ENCODE measurements at regions not wholly inside any gene's neighbourhood (a gene's known extent, or its start where the extent isn't known, plus 50 kb on each side); places are given as distances from the start of the nearest gene placed in this dataset.

DNA sequence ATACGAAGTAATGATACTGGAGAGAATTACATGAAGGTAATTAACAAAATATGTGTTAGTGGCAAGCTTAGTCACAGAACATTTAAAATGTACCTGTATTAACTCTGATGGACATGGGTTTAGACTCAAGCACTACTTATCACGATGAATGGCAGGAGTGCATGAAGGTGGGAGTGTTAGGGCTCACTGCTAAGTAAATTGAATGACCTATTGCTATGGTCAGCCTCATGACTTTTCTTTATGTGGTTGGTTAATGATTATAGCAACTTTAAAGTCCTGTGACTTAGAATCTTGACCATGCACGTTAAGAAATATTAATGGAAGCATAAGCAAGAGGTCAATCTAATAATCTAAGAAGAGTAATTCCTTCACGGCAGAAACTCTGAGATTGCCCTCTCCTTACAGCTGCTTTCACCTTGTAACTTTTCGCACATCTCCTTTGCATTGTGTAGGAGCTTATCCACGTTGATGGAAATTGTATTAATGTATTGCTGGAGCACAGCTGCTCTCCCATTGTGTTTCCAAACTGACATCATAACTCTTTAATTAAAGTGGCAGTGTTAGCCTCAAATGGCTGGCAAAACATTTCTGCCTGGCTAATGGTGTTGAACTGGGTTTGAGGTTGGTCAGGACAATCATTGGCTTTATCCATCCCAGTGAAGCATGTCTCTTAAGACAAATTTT is 114.5 kb downstream of the RXFP2 start:
- no peak for DNase-seq (ENCODE audit: extremely low read depth, low read depth)
- TF ChIP-seq, protein P1, sequence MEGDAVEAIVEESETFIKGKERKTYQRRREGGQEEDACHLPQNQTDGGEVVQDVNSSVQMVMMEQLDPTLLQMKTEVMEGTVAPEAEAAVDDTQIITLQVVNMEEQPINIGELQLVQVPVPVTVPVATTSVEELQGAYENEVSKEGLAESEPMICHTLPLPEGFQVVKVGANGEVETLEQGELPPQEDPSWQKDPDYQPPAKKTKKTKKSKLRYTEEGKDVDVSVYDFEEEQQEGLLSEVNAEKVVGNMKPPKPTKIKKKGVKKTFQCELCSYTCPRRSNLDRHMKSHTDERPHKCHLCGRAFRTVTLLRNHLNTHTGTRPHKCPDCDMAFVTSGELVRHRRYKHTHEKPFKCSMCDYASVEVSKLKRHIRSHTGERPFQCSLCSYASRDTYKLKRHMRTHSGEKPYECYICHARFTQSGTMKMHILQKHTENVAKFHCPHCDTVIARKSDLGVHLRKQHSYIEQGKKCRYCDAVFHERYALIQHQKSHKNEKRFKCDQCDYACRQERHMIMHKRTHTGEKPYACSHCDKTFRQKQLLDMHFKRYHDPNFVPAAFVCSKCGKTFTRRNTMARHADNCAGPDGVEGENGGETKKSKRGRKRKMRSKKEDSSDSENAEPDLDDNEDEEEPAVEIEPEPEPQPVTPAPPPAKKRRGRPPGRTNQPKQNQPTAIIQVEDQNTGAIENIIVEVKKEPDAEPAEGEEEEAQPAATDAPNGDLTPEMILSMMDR (IDR thresholded peaks at IDR 0.05; ENCODE audit: low read depth, low read length): no peak

DNA sequence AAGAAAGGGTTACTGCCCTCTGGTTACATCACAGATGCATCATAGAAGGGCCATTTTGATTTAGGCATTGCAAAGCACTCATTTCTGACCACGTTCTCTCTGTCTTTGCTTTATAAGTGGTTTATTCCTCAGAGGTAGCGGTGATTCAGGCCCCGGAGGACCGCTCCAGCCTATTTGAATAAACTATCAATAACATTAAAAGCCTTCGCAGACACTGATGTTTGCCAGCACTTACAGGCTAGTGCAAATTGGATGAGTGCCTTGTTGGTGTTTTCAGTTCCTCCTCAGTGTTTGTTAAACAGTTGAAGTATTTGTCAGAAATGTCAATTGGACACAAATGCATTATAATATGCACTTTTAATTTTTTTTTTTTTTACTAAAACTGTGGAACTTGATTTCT is 120.2 kb downstream of the RXFP2 start:
- no peak for DNase-seq (ENCODE audit: extremely low read depth, low read depth)
- TF ChIP-seq, protein P1 (IDR thresholded peaks at IDR 0.05; ENCODE audit: low read depth, low read length): no peak

DNA sequence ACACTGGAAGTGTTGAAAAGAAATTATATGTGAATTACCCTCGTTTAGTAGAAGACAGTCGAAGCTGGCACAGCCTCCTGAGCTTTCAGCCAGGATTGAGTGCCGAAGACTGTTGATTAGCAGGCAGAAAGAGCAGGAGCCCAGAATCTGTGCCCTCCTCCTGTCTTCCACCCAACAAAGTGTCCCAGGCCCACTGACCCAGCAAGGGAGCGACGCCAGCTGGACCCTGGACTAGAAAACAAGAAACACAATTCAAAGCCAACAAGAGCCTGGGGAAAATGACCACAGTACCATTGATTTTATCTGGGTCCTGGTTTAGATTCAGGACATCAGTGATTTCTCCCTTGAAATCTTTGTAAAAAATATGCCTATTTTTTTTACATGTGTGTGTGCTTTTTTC is 120.7 kb downstream of the RXFP2 start:
- TF ChIP-seq, protein P1 (IDR thresholded peaks at IDR 0.05; ENCODE audit: low read depth, low read length): no peak
- DNase-seq (ENCODE audit: extremely low read depth, low read depth): no peak

DNA sequence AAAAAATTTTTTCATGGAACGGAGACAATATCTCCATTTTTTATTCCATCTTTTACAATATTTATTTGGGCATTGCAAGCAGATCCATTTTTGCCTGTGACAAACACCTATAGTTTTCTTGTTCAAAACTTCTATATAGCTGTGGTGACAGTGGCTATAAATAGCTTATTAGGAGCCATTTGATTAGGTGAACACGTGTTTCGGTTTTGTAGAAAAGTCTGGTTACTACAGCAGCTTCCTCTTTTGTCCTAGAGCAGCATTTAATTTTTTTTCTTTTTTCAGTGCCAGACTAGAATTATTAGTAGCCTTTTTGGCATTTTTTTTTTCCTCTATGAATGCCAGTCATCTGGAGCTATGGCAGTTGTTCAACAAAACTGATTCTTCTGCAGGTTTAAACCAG is 123.5 kb downstream of the RXFP2 start:
- DNase-seq (ENCODE audit: extremely low read depth, low read depth): no peak
- TF ChIP-seq, protein P1 (IDR thresholded peaks at IDR 0.05; ENCODE audit: low read depth, low read length): no peak

DNA sequence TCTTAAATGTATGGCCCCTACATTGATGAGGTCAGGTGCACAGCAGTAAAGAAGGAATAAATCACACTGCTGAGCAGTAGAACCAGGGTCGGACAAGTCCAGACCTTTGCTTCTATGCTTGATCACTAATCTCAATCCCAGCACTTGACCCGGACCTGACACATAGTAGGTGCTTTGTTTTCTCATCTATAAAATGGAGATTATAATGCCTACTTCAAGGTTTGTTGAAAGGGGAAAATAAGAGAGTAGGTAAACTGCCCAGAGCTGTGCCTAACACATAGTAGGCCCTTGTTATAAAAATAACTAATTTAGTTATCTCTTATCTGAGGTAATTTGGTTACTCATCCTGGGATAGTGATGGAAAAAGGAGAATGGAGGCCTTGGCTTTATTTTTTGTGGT is 125.0 kb downstream of the RXFP2 start:
- DNase-seq (ENCODE audit: extremely low read depth, low read depth): no peak
- TF ChIP-seq, protein P1 (IDR thresholded peaks at IDR 0.05; ENCODE audit: low read depth, low read length): no peak

DNA sequence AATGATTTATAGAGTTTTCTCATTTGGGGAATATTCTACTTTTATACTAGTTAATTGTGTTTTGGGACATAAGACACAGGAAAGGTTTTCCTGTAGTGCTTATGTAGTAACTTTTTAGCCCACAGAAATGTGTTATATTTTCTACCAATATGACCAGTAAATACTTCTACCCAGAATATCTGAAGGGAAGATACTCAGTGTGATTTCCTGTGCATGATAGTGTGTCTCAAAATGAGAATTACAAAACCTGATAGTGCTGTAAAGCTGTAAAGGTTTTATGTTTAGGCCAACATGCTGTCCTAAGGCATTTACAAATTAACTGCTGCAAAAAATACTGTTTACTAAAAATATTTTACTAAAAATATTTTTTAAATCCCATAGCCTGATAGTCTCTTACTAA is 126.8 kb downstream of the RXFP2 start:
- TF ChIP-seq, protein P1 (IDR thresholded peaks at IDR 0.05; ENCODE audit: low read depth, low read length): no peak
- no peak for DNase-seq (ENCODE audit: extremely low read depth, low read depth)

DNA sequence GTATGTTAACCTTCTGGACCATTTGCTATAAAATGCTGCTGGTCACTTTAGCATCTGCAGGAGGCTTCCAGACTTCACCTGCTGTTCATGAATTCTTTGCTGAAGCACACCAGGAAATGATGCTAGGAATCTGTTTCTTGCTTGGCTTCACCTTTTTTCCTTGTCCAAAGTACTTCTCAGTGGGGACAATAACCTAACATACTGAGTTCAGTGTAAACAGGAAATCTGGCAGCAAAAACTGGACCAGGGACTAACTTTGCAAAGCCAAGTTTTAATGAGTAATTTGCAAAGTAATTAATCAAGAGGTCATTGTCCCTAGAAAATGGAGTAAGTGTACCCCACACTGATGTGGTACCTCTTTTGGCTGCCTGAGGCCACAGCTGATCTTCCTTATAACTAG is 128.4 kb downstream of the RXFP2 start:
- TF ChIP-seq, protein P1 (IDR thresholded peaks at IDR 0.05; ENCODE audit: low read depth, low read length): no peak
- no peak for DNase-seq (ENCODE audit: extremely low read depth, low read depth)
